GM12872 (cell line): ENCODE measurements at regions not wholly inside any gene's neighbourhood (a gene's known extent, or its start where the extent isn't known, plus 50 kb on each side); places are given as distances from the start of the nearest gene placed in this dataset.

Source experiments
- CTCF ChIP-seq: IDR thresholded peaks from 3 replicates; pipeline ENCODE4 v1.5.1; 2011; ENCODE audit warnings: low read depth, mild to moderate bottlenecking, low read length, moderate library complexity; ENCODE audit not compliant: insufficient read depth

- no peak for TF ChIP-seq CTCF
Observed at GRCh38 chr4:106512706-106513105, 144.1 kb upstream of the GIMD1 start.

- no peak for TF ChIP-seq CTCF
Observed at GRCh38 chr4:106507440-106507839, 138.9 kb upstream of the GIMD1 start.

- no peak for TF ChIP-seq CTCF
Observed at GRCh38 chr4:106503116-106504050, 134.8 kb upstream of the GIMD1 start.

- peak; percentile 66 for TF ChIP-seq CTCF
Observed at GRCh38 chr4:106502106-106502699, 133.6 kb upstream of the GIMD1 start.

- TF ChIP-seq CTCF, result no peak
Observed at GRCh38 chr4:106497271-106497670, 128.7 kb upstream of the GIMD1 start.

- no peak for TF ChIP-seq CTCF
Observed at GRCh38 chr4:106496061-106496460, 127.5 kb upstream of the GIMD1 start.

- no peak for TF ChIP-seq CTCF
Observed at GRCh38 chr4:106495476-106495875, 126.9 kb upstream of the GIMD1 start.
